Transverse colon (tissue), 4 donors: ENCODE measurements at regions not wholly inside any gene's neighbourhood (a gene's known extent, or its start where the extent isn't known, plus 50 kb on each side); places are given as distances from the start of the nearest gene placed in this dataset.

ENCODE experiments used
- DNase-seq: peaks from one replicate; pipeline ENCODE4 v3.0.0-alpha.2; 2019
- H3K27ac ChIP-seq, 4 donors: fragments of 200-600 bp; sonication (generic); 2 replicates each; pipeline ENCODE4 v1.5.1; 2016 to 2018; ENCODE audit warnings: inconsistent platforms in 4 of 4
- H3K27me3 ChIP-seq: fragments of 200-600 bp; sonication (generic); 2 replicates; pipeline ENCODE4 v1.5.1; 2017; ENCODE audit warnings: inconsistent platforms
- H3K36me3 ChIP-seq, 4 donors: fragments of 200-600 bp; sonication (generic); 2 replicates each; pipeline ENCODE4 v1.5.1; 2017 to 2019; ENCODE audit warnings: inconsistent platforms in 4 of 4
- H3K4me1 ChIP-seq, 4 donors: fragments of 200-600 bp; sonication (generic); 2 replicates each; pipeline ENCODE4 v1.5.1; 2017 to 2020; ENCODE audit warnings: inconsistent platforms in 4 of 4
- H3K4me3 ChIP-seq, 4 donors: fragments of 200-600 bp; sonication (generic); 1 replicate in 1 of 4; 2 replicates in 3 of 4; pipeline versions ENCODE4 v1.5.1 to v1.6.1; 2017 to 2019; ENCODE audit warnings: inconsistent platforms in 4 of 4
- H3K9me3 ChIP-seq, 2 donors: fragments of 200-600 bp; sonication (generic); 2 replicates each; pipeline ENCODE4 v1.5.1; 2017 to 2019; ENCODE audit warnings: inconsistent platforms in 2 of 2
- CTCF ChIP-seq, 5 experiments: fragments of 200-600 bp in 3 of 5; fragments of 450-650 bp in 2 of 5; sonication (generic) in 3 of 5; IDR thresholded peaks; 1 replicate in 2 of 5; 2 replicates in 3 of 5; pipeline ENCODE4 v1.5.1; 2016 to 2017; ENCODE audit warnings: antibody characterized with exemption in 5 of 5, inconsistent platforms in 3 of 5, mild to moderate bottlenecking in 2 of 5, moderate library complexity in 1 of 5
- EP300 ChIP-seq: sonication (generic); formaldehyde crosslinking; IDR thresholded peaks from one replicate; pipeline ENCODE4 v1.6.1; 2017; ENCODE audit warnings: antibody characterized with exemption, low read depth
- POLR2A ChIP-seq: fragments of 450-650 bp; IDR thresholded peaks from one replicate; pipeline ENCODE4 v1.6.1; 2016; ENCODE audit warnings: antibody characterized with exemption, mild to moderate bottlenecking, moderate library complexity
- POLR2AphosphoS5 ChIP-seq, 3 donors: sonication (generic); formaldehyde crosslinking; IDR thresholded peaks; one replicate each; pipeline ENCODE4 v1.6.1; 2016; ENCODE audit warnings: antibody characterized with exemption in 3 of 3
- WGBS, 2 donors: methylation state at CpG; one replicate each; pipeline ENCODE4 v1.1.5; 2018; ENCODE audit warnings: low coverage in 1 of 2; 5-methylcytosine and 5-hydroxymethylcytosine counted together
- in situ Hi-C, 4 donors: fragments of 200-750 bp; cut with MboI; loops; one replicate each; pipeline versions ENCODE4 v1.15.0 to v1.15.1; 2017; ENCODE audit warnings: low sequenced_read_pairs in 3 of 4, low pct_ligation_motif_present in 1 of 4, low pct_unique_long_range_greater_than_20kb in 1 of 4
- intact Hi-C: fragments of 100-400 bp; cut with DNase I; formaldehyde crosslinking; loops from one replicate; pipeline ENCODE4 v1.15.1; 2023; ENCODE audit warnings: low total_unique reads

DNA sequence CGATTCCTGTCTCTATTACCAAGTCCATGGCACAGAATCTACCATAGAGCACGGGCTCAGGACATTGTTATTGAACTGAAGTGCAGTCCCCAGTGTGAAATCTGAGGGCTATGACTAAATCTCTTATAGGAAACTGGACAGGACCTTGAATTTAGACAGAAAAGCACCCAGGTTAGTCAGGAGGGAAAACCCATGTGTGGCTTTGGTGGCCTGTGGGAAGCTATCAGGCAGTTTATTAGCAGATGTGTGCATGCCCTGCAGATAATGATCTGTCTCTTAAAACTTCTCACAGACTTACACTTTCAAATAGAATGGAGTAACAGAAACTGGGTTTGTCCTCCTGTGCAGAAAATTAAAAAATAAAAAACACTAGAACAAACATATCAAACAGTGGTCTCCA, 610.0 kb upstream of the RAB6C start:
- 88% methylated on average over 2 of the region's 2 CpGs; no CpG with 5 or more reads in 1 of the 2 donors for WGBS, 2 donors
- intact Hi-C loops, result no loop called here
- in situ Hi-C loops, result no loop called here

GRCh38 chr2:129374452-129374851, 605.0 kb upstream of the RAB6C start:
- intact Hi-C loops, result no loop called here
- Histone ChIP-seq H3K27me3 (no peaks in the 10 kb centered on the region), H3K36me3 (no peaks in the 10 kb centered on the region), H3K9me3 (no peaks in the 10 kb centered on the region), H3K27ac (no peak overlapping the region), H3K4me1 (no peaks in the 10 kb centered on the region), H3K4me3 (no peak overlapping the region)
- DNase-seq, result no peak
- TF ChIP-seq POLR2AphosphoS5 (IDR thresholded peaks at IDR 0.05), result no peak
- TF ChIP-seq POLR2A, result no peak
- 90% methylated on average over 7 of the region's 7 CpGs; no CpG with 5 or more reads in 1 of the 2 donors for WGBS, 2 donors
- in situ Hi-C loops, result no loop called here

More for the DNA sequence above, 610.0 kb upstream of the RAB6C start:
- no peak for TF ChIP-seq POLR2A
- no peak for TF ChIP-seq EP300
- no peak for TF ChIP-seq CTCF (IDR thresholded peaks at IDR 0.05)
- no peak for TF ChIP-seq POLR2AphosphoS5 (IDR thresholded peaks at IDR 0.05)
- no peaks in the 10 kb centered on the region for H3K36me3 ChIP-seq
- no peaks in the 10 kb centered on the region for H3K4me1 ChIP-seq
- H3K4me3 ChIP-seq, result no peak overlapping the region
- no peak overlapping the region for H3K27ac ChIP-seq
- DNase-seq, result no peak
- H3K27me3 ChIP-seq, result no peaks in the 10 kb centered on the region
- H3K9me3 ChIP-seq, result no peaks in the 10 kb centered on the region

DNA sequence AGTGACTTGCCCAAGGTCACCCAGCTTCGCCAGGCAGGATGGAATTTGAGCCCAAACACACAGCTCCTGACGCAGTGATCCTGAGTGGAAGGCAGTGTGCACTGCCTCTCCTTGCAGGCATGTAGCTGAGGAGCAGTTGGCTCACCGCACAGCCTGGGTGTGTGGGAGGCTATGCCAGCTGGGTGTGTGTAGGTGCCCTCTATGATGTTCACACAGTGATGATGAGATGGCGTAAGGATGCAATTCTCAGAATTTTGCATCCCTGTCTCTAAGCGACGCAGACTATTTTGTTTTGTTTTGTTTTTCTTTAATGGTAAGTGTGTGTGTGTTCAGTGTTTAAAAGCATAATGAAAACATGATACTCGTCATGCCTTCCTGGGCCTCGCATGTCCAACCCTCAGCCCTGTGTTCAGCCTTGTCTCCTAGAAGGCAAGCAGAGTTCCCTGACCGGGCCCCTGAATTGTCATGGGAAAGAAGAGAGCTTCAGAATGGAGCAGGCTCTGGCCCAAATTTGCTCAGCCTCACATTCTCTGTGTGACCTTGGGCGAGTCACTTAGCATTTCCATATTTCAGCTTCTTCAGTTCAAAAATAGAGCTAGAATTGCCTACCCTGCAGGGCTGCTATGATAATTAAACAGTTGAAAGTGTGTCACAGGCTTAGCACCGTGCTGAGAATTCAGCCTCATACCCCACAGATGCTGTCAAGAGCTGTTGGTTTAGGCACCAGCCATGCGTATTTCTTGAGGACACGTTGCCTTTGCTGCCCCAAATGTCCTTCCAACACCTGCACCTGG, 603.6 kb upstream of the RAB6C start:
- 76 to 77% methylated on average over 5 to 13 of the region's 13 CpGs for WGBS, 2 donors

GRCh38 chr2:129376426-129377077, 602.9 kb upstream of the RAB6C start:
- Histone ChIP-seq H3K36me3 (no peaks in the 10 kb centered on the region), H3K9me3 (no peaks in the 10 kb centered on the region), H3K4me1 (no peaks in the 10 kb centered on the region), H3K27ac (no peak overlapping the region), H3K27me3 (no peaks in the 10 kb centered on the region), H3K4me3 (no peak overlapping the region)
- in situ Hi-C loops, result loop anchor here in 1 of 4 donors (25.0 kb wide), 1 partner anchor 639 kb away; no protein-coding TSS in a partner anchor
- no peak for TF ChIP-seq CTCF (IDR thresholded peaks at IDR 0.05)
- no peak for TF ChIP-seq EP300
- no peak for TF ChIP-seq POLR2AphosphoS5 (IDR thresholded peaks at IDR 0.05)
- no peak for TF ChIP-seq POLR2A
- no peak for DNase-seq
- WGBS, 2 donors, result 79 to 89% methylated on average over 3 to 16 of the region's 16 CpGs
- intact Hi-C loops, result no loop called here

More for the DNA sequence above, 603.6 kb upstream of the RAB6C start:
- DNase-seq, result no peak
- Histone ChIP-seq H3K27me3 (no peaks in the 10 kb centered on the region), H3K36me3 (no peaks in the 10 kb centered on the region), H3K4me1 (no peaks in the 10 kb centered on the region), H3K4me3 (no peak overlapping the region), H3K9me3 (no peaks in the 10 kb centered on the region), H3K27ac (no peak overlapping the region)
- in situ Hi-C loops (loop anchor here in 1 of 4 donors (25.0 kb wide), 1 partner anchor 639 kb away; no protein-coding TSS in a partner anchor), intact Hi-C loops (no loop called here)
- TF ChIP-seq POLR2AphosphoS5 (IDR thresholded peaks at IDR 0.05), result no peak
- no peak for TF ChIP-seq POLR2A
- no peak for TF ChIP-seq EP300
- TF ChIP-seq CTCF (IDR thresholded peaks at IDR 0.05), result no peak
